ENCODE measurements at regions not wholly inside any gene's neighbourhood (a gene's known extent, or its start where the extent isn't known, plus 50 kb on each side); places are given as distances from the start of the nearest gene placed in this dataset.

DNA sequence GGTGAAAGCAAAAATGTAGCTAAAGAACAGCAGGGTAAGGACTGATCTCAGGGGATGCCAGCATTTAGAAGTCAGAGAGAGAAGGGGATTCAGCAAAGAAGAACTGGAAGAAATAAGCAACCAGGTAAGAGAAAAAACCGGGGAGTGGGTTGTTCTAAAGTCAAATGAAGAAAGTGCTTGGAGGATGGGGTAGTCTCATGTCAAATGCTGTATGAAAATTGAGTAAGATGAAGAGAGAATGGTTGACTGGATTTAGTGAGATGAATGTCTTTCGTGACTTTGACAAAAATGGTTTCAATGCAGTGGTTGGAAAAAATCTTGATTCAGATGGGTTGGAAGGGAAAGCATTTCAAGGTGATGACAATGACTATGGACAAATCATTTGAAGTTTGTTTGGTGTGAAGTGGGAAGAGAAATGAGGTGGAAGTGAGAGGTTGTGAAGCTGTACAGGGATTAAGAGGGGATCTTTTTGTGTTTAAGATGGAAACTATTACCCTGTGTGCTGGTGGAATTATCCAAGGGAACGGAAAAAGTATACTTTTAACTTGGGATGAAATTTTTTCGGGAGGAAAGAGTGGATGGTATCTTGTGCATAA, 484.0 kb downstream of the ETS1 start:
- H3K4me1 Mint-ChIP-seq (ENCODE audit: low read depth, unreplicated experiment) = no peaks in the 10 kb centered on the region
- no peak overlapping the region for H3K27ac Mint-ChIP-seq (ENCODE audit: unreplicated experiment)
- no peaks in the 10 kb centered on the region for H3K9me3 Mint-ChIP-seq (ENCODE audit: unreplicated experiment)
- H3K27me3 Mint-ChIP-seq (ENCODE audit: unreplicated experiment) = no peaks in the 10 kb centered on the region
- TF ChIP-seq CTCF (IDR thresholded peaks at IDR 0.05; ENCODE audit: partially characterized antibody, unreplicated experiment) = no peak
- DNase-seq = no peak
- no peaks in the 10 kb centered on the region for H3K36me3 Mint-ChIP-seq (ENCODE audit: unreplicated experiment)
- no peak overlapping the region for H3K4me3 Mint-ChIP-seq (ENCODE audit: unreplicated experiment)

GRCh38 chr11:128098781-128099180, 488.6 kb downstream of the ETS1 start:
- Mint-ChIP-seq H3K4me1 (ENCODE audit: low read depth, unreplicated experiment) (no peaks in the 10 kb centered on the region), H3K36me3 (ENCODE audit: unreplicated experiment) (no peaks in the 10 kb centered on the region), H3K9me3 (ENCODE audit: unreplicated experiment) (no peaks in the 10 kb centered on the region), H3K27me3 (ENCODE audit: unreplicated experiment) (no peaks in the 10 kb centered on the region), H3K27ac (ENCODE audit: unreplicated experiment) (no peak overlapping the region), H3K4me3 (ENCODE audit: unreplicated experiment) (no peak overlapping the region)
- no peak for DNase-seq
- TF ChIP-seq CTCF (IDR thresholded peaks at IDR 0.05; ENCODE audit: partially characterized antibody, unreplicated experiment) = no peak

- H3K36me3 Mint-ChIP-seq (ENCODE audit: unreplicated experiment) = no peaks in the 10 kb centered on the region
- TF ChIP-seq CTCF (IDR thresholded peaks at IDR 0.05; ENCODE audit: partially characterized antibody, unreplicated experiment) = no peak
- no peaks in the 10 kb centered on the region for H3K9me3 Mint-ChIP-seq (ENCODE audit: unreplicated experiment)
- no peaks in the 10 kb centered on the region for H3K27me3 Mint-ChIP-seq (ENCODE audit: unreplicated experiment)
- no peak for DNase-seq
- H3K27ac Mint-ChIP-seq (ENCODE audit: unreplicated experiment) = no peak overlapping the region
- H3K4me3 Mint-ChIP-seq (ENCODE audit: unreplicated experiment) = no peak overlapping the region
- H3K4me1 Mint-ChIP-seq (ENCODE audit: low read depth, unreplicated experiment) = no peaks in the 10 kb centered on the region
Measured at GRCh38 chr11:128095466-128095981, 491.8 kb downstream of the ETS1 start.

DNA sequence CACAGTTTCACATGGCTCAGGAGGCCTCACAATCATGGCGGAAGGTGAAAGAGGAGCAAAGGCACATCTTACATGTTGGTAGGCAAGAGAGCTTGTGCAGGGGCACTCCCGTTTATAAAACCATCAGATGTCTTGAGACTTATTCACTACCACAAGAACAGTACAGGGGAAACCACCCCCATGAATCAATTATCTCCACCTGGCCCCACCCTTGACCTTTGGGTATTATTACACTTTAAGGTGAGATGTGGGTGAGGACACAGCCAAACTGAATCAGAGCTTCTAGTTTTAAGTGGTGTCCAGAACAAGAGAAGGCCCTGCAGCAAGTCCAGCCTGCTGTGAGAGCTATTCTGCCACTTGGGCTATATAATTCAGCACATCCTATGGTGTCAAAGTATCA, 493.7 kb downstream of the ETS1 start:
- Mint-ChIP-seq H3K9me3 (ENCODE audit: unreplicated experiment) (peaks cover 3% of the 10 kb centered on the region), H3K36me3 (ENCODE audit: unreplicated experiment) (peaks cover 6% of the 10 kb centered on the region), H3K27ac (ENCODE audit: unreplicated experiment) (no peak overlapping the region), H3K27me3 (ENCODE audit: unreplicated experiment) (no peaks in the 10 kb centered on the region), H3K4me1 (ENCODE audit: low read depth, unreplicated experiment) (no peaks in the 10 kb centered on the region), H3K4me3 (ENCODE audit: unreplicated experiment) (no peak overlapping the region)
- no peak for TF ChIP-seq CTCF (IDR thresholded peaks at IDR 0.05; ENCODE audit: partially characterized antibody, unreplicated experiment)
- no peak for DNase-seq

- no peaks in the 10 kb centered on the region for H3K4me1 Mint-ChIP-seq (ENCODE audit: low read depth, unreplicated experiment)
- peaks cover 2% of the 10 kb centered on the region for H3K27me3 Mint-ChIP-seq (ENCODE audit: unreplicated experiment)
- peaks cover 6% of the 10 kb centered on the region for H3K36me3 Mint-ChIP-seq (ENCODE audit: unreplicated experiment)
- no peak overlapping the region for H3K27ac Mint-ChIP-seq (ENCODE audit: unreplicated experiment)
- H3K9me3 Mint-ChIP-seq (ENCODE audit: unreplicated experiment) = peaks cover 3% of the 10 kb centered on the region
- DNase-seq = no peak
- TF ChIP-seq CTCF (IDR thresholded peaks at IDR 0.05; ENCODE audit: partially characterized antibody, unreplicated experiment) = no peak
- H3K4me3 Mint-ChIP-seq (ENCODE audit: unreplicated experiment) = no peak overlapping the region
Measured at GRCh38 chr11:128089962-128090361, 497.4 kb downstream of the ETS1 start.
